ENCODE measurements at regions not wholly inside any gene's neighbourhood (a gene's known extent, or its start where the extent isn't known, plus 50 kb on each side); places are given as distances from the start of the nearest gene placed in this dataset.

DNA sequence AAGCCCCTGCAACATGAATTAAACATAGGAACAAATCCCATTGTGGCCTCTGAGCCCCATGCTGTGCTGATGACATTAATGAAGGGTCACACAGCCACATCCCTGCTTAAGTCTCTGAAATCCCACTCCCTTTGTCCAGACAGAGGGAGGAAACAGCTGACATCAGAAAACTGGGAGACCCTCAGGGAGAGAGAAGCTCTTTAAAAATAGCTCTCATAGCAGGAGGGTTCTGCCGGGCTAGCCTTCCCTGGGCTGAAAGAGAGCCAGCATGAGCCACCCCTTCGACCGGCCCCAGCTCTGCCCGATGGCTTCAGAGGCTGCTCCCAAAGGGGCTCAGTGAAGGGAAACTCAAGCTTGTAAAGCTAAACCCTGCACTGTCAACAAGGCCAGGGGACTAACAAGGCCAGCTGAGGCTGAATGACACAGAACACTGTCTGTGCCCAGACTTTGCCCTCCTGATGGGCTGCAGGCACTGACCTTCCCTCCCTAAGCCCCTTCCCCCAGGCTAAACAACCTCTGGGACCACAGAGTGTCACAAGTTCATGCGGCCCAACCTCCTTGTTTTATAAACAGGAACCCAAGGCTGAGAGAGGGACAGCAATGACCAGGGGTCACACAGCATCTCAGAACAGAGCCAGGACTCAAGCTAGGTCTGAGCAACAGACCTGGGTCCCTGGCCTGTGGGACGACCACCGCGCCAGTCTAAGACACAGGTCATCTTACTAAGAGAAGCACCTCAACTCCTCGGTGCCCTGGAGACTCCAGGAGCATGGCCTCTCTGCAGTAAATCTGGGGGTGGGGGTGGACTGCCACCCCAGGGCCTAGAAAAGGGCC lies 163.8 kb downstream of the CHST1 start:
- no peak for TF ChIP-seq FOXP2 (optimal IDR thresholded peaks at IDR 0.05; ENCODE audit: borderline replicate concordance, extremely low read depth, extremely low read length, insufficient read depth)
- TF ChIP-seq SIN3A (IDR thresholded peaks at IDR 0.05; ENCODE audit: borderline replicate concordance, insufficient read depth, low read length) = no peak
- TF ChIP-seq TAF1 (IDR thresholded peaks at IDR 0.05; ENCODE audit: borderline replicate concordance, insufficient read depth, low read length) = no peak
- TF ChIP-seq, protein P1, sequence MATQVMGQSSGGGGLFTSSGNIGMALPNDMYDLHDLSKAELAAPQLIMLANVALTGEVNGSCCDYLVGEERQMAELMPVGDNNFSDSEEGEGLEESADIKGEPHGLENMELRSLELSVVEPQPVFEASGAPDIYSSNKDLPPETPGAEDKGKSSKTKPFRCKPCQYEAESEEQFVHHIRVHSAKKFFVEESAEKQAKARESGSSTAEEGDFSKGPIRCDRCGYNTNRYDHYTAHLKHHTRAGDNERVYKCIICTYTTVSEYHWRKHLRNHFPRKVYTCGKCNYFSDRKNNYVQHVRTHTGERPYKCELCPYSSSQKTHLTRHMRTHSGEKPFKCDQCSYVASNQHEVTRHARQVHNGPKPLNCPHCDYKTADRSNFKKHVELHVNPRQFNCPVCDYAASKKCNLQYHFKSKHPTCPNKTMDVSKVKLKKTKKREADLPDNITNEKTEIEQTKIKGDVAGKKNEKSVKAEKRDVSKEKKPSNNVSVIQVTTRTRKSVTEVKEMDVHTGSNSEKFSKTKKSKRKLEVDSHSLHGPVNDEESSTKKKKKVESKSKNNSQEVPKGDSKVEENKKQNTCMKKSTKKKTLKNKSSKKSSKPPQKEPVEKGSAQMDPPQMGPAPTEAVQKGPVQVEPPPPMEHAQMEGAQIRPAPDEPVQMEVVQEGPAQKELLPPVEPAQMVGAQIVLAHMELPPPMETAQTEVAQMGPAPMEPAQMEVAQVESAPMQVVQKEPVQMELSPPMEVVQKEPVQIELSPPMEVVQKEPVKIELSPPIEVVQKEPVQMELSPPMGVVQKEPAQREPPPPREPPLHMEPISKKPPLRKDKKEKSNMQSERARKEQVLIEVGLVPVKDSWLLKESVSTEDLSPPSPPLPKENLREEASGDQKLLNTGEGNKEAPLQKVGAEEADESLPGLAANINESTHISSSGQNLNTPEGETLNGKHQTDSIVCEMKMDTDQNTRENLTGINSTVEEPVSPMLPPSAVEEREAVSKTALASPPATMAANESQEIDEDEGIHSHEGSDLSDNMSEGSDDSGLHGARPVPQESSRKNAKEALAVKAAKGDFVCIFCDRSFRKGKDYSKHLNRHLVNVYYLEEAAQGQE (IDR thresholded peaks at IDR 0.05; ENCODE audit: insufficient read depth in 1 of 2, low read depth in 2 of 2, low read length in 2 of 2) = no peak
- no peak for TF ChIP-seq POLR2AphosphoS5 (IDR thresholded peaks at IDR 0.05; ENCODE audit: low read depth, low read length)

DNA sequence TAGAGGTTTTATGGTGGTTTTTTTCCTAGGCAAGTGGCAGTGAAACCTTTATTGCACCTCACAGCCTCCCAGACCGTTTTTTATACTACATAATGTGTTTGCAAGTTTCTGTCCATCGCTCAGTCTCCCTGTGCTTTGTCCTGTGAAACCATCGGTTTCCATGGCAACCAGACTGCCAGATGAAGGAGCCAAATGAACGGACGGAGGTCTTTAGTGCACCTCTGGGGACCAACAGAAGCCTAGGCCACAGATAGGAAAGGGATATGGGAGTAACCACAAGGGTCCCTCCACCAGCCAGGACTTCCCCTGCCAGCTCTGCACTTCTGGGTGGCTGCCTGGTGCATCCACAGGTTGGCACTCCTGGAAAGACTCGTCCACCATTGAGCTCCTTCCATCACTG lies 165.0 kb downstream of the CHST1 start:
- no peak for TF ChIP-seq FOXP2 (optimal IDR thresholded peaks at IDR 0.05; ENCODE audit: borderline replicate concordance, extremely low read depth, extremely low read length, insufficient read depth)
- TF ChIP-seq, protein P1 (IDR thresholded peaks at IDR 0.05; ENCODE audit: insufficient read depth in 1 of 2, low read depth in 2 of 2, low read length in 2 of 2) = no peak

DNA sequence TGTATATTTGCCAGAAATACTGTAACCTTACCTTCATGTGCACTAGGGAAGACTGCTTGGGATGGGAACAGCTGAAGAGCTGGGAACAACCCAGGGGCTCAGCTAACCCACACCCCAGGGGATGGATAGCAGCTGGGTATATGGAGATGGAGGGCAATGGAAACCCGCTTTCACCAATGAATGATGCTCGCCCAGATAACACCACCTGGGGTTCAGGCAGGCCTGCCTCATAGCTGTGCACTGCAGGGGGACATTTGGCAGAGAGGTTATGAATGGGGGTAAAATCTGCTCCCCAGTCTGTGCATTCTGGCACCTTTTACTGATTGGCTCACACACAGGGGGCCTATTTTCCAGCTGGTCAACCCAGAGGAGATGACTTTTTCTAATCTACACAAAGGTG lies 170.7 kb downstream of the CHST1 start:
- TF ChIP-seq SIN3A (IDR thresholded peaks at IDR 0.05; ENCODE audit: borderline replicate concordance, insufficient read depth, low read length) (no peak), TAF1 (IDR thresholded peaks at IDR 0.05; ENCODE audit: borderline replicate concordance, insufficient read depth, low read length) (no peak)
- TF ChIP-seq, protein P1 (IDR thresholded peaks at IDR 0.05; ENCODE audit: insufficient read depth in 1 of 2, low read depth in 2 of 2, low read length in 2 of 2) = no peak

GRCh38 chr11:45489281-45489905 lies 176.0 kb downstream of the CHST1 start:
- TF ChIP-seq FOXP2 (optimal IDR thresholded peaks at IDR 0.05; ENCODE audit: borderline replicate concordance, extremely low read depth, extremely low read length, insufficient read depth) = no peak
- TF ChIP-seq SIN3A (IDR thresholded peaks at IDR 0.05; ENCODE audit: borderline replicate concordance, insufficient read depth, low read length) = no peak
- no peak for TF ChIP-seq TAF1 (IDR thresholded peaks at IDR 0.05; ENCODE audit: borderline replicate concordance, insufficient read depth, low read length)
- TF ChIP-seq, protein P1 (IDR thresholded peaks at IDR 0.05; ENCODE audit: insufficient read depth in 1 of 2, low read depth in 2 of 2, low read length in 2 of 2) = no peak
- no peak for TF ChIP-seq POLR2AphosphoS5 (IDR thresholded peaks at IDR 0.05; ENCODE audit: low read depth, low read length)
